ENCODE measurements at regions not wholly inside any gene's neighbourhood (a gene's known extent, or its start where the extent isn't known, plus 50 kb on each side); places are given as distances from the start of the nearest gene placed in this dataset.

GRCh38 chr2:15059870-15060512 is 427.5 kb downstream of the LRATD1 start:
- TF ChIP-seq CTCF (conservative IDR thresholded peaks at IDR 0.05 in 1 of 2, IDR thresholded peaks at IDR 0.05 in 1 of 2; ENCODE audit: low read depth in 1 of 2, low read length in 2 of 2) (no peak), EZH2 (IDR thresholded peaks at IDR 0.05; ENCODE audit: low read length, missing control alignments) (no peak)
